Tongue (tissue), 1 donor: ENCODE measurements at regions not wholly inside any gene's neighbourhood (a gene's known extent, or its start where the extent isn't known, plus 50 kb on each side); places are given as distances from the start of the nearest gene placed in this dataset.
A peak's percentile ranks its signal among the peaks of the same experiment; 100 is the strongest.

Experiments used
- DNase-seq: peaks from one replicate; pipeline ENCODE4 v3.0.0-alpha.2; 2015

GRCh38 chr2:51219468-51219867 is 187.5 kb upstream of the NRXN1 start:
- no peak for DNase-seq

DNA sequence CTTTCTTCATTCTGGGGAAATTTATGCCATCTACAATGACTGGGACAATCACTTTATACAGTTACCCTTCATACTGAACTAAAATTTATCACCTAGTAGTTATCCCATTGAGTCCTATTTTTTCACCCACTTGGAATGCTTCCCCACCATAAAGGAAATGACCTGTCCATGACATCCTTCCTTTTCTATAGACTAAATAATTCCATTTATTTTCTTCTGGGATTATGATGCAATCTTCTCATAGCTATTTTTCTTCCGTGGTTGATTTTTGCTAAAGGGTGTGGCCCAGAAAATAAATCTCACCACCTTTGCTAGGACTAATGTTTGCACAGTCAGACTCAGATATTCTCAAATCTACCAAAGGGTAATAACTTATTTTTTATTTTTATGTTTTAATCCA is 186.1 kb upstream of the NRXN1 start:
- no peak for DNase-seq

GRCh38 chr2:51213826-51214225 is 181.9 kb upstream of the NRXN1 start:
- no peak for DNase-seq

DNA sequence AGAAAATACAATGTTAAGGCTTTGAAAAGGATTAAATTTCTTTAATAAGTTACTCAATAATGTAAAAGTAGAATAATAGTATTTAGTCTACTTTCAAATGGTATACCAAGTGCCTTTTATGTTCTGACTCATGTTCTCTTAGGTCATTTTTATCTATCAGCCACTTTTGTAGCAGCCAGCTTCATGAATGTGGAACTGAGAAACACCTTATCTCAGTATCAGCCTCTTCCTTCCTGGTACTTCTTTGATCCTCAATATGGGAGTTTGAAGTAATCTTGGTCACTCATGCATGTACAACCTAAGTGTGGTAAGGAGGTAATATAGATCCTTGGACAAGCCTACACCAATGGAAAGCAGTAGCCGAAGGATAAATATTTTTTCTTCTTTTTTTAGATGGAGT is 180.4 kb upstream of the NRXN1 start:
- DNase-seq: no peak

- DNase-seq: no peak
Observed at GRCh38 chr2:51208521-51208920, 176.6 kb upstream of the NRXN1 start.

- DNase-seq: no peak
Observed at GRCh38 chr2:51201295-51201694, 169.4 kb upstream of the NRXN1 start.

DNA sequence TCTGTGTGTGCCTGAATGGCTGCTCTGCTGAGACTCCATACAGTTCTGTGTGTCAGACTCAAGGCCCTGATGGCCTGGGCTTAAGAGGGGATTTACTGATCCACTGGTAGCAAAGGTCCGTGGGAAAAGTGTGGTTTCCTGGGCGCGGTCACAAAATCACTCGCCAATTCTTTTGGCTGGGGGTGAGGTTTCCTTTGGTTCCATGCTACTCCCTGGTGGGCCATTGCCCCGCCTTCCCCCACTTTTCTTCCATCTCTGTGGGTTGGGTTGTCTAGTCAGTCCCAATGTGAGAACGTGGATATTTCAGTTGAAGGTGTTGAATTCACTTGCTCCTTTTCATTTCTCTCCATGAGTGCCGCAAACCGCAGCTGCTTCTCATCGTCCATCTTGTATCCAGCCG is 162.7 kb upstream of the NRXN1 start:
- no peak for DNase-seq

DNA sequence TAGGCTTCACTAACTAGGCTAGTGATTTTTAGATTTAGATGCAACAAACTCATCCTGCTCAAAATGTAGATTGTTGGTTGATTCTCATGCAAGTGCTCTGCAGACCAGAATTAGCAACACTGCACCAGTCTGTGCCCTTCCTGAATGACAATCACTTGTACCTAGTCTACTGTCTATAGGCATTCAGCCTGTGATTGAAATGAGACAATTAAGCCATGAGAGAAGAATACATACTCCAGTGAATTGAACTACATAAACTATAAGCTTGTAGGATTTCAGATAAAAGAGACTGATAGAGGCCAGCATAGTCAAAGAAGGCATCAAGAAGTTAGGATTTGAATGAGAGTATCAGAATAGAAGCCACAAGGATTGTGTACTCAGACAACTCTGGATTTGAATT is 138.3 kb upstream of the NRXN1 start:
- DNase-seq: no peak

DNA sequence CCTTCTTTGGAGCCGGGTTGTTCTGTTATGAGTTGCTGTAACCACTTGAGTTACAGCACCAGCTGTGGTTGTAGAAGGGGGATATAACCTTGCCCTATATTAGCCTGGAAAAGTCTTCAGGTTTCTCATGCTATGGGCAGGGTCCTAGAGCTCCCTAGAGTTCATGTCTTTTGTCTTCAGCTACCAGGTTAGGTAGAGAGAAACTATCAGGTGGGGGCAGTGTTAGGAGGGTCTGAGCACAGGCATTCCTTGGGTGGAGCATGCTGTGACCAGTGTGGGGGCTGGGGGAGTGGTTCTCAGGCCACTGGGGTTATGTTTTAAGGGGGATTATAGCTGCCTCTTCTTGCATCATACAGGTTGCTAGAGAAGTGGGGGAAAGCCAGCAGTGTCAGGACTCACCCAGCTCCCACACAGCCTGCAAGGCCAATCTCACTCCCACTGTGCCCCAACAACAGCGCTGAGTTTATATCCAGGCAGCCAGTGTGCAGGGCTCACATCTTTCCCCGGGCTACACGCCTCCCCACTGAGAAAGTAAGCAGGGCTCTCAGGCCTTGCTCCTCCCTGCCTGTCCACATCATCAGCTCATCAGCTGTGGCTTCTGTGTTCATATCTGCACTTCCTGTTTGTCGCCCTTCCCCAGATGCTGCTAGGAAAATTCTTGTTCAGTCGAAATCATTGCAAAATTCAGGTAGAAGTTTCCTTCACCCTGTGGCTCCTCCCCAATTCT is 133.8 kb upstream of the NRXN1 start:
- DNase-seq: no peak

DNA sequence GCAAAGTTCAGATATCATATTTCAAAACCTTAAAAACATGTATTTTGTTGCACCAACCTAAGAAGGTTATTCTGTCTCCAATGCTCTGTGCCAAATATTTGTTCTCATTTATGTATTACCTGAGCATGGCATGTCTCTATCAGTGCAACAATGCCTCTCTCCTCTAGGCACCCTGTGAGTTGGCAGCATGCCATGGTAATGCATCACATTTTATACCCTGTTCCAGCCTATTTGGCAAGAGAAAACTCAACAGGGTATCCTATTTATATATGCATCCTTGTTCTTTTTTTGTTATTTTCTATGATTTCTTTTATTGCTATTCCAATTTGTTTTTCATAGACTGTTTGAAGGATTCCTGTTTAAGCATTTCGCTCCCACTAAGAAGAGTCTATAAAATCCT is 126.3 kb upstream of the NRXN1 start:
- peak; percentile 8 for DNase-seq

DNA sequence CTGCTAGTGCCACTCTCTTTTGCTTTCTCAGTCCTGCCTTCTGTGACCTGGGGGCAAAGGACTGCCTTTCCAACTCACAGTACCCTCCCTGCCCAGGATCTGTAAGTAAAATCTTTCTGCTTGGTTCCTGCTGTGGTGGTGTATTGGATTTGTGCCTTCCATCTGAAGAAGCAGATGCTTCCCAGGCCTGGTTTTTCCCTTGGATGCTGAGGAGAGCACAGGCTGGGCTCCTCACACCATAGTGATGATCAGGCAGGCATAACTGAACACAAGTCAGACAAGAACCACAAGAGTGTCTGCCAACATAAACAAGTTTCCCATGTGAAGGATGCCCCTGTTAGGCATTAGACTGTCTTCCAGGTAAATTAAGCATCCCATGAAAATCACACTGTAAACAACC is 121.3 kb upstream of the NRXN1 start:
- DNase-seq: no peak

- DNase-seq: no peak
Observed at GRCh38 chr2:51151490-51152140, 119.7 kb upstream of the NRXN1 start.

DNA sequence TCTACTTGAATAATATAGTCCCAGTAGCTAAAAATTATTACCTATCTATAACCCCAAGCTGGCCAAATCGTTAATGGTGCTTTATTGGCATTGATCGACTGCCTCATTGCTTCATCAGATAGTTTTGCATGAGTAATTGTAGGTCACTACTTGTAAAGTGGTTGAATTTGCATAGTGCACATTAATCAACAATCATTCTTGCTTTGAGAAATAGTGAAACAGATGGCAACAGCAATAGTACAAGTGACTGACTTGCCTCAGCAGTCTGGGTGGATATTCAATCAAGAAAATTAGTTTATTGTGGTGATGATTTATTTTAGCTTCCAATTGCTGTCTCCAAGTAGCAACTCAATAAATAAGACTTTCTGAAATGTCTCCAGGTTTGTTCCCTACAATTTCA is 117.8 kb upstream of the NRXN1 start:
- no peak for DNase-seq

- no peak for DNase-seq
Observed at GRCh38 chr2:51145761-51146160, 113.8 kb upstream of the NRXN1 start.

DNA sequence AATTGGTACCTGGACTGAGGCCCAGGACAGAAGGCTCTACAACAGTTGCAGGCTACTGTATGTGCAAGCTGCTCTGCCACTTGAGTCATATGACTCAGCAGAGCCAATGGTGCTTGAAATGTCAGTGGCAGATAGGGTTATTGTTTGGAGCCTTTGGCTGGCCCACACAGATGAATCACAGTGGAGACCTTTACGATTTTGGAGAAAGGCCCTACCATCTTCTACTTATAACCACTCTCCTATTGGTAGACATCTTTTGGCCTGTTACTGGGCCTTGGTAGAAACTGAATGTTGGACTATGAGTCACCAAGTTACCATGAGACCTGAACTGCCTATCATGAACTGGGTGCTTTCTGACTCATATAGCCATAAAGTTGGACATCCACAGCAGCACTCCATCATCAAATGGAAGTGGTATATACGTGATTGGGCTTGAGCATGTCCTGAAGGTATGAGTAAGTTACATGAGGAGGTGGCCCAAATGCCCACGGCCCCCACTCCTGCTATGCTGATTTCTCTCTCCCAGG is 88.9 kb upstream of the NRXN1 start:
- no peak for DNase-seq

DNA sequence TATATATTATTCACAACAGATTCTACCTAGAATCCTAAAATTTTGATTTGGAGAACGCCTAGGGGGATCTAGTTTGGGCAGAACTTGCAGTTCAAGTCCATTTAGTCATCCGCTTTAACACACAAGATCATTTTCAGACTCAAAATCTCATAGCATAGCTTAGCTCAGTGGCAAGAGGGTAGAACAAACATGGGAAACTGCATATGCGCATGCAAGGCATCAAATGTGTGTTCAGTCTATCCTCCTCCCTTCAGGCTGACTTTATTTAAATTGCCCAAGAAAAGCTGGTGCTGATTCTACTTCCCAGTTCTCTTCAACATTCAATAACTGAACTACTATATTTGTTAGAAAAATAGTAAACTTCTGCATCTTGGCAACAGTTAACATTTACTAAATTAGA is 79.6 kb upstream of the NRXN1 start:
- DNase-seq: no peak

DNA sequence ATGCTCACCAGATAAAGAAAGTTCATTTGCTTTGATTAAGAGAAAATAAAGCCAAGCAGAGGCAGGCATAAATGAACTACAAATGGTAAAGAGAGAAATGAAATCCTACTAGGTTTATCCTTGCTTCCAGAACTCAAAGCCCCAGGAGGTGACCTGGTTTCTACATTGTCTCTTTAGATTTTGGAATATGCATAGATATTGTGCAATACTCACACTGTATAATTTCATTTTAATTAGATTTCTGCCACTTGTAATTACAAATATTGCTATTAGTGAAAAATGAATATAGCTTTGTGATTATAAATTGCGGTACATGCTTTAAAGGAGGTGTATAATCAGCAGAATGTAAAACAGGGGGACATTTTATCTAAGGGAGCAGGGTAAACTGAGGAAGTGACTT is 76.9 kb upstream of the NRXN1 start:
- DNase-seq: no peak

- no peak for DNase-seq
Observed at GRCh38 chr2:51107841-51108240, 75.9 kb upstream of the NRXN1 start.

DNA sequence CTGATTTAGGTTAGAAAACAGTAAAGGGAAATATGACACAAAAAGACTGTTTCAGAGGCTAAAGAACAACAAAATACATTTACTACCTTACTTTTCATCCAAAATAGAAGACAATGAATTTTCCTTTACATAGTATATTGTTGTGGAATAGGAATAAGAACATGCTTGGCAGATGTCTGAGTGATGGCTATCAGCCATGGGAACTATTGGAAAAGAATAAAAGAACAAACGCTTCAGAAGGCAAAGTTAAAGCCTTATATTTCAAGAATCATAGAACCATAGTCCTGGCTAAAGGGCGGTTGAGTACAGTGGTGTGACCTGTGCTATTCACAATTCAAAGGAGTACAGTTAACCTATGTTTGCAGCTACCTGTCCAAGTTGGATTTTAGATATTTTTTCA is 73.9 kb upstream of the NRXN1 start:
- no peak for DNase-seq

DNA sequence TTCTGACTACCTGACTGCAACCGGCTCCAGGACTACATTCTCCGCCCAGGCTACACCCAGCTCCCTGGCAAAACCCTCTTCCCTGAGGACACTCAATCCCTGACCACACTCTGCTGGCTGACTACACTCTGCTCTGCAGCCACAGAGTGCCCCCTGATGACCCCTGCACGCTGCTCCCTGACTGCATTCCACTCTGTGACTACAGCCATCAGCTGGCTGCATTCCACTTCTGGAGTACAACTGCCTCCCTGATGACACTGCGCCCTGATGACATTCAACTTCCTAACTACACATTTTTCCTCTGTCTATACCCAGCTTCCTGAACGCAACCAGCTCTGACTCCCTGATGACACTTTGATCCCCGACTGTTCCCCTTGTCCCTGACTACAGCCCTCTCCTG is 71.3 kb upstream of the NRXN1 start:
- DNase-seq: peak; percentile 32

DNA sequence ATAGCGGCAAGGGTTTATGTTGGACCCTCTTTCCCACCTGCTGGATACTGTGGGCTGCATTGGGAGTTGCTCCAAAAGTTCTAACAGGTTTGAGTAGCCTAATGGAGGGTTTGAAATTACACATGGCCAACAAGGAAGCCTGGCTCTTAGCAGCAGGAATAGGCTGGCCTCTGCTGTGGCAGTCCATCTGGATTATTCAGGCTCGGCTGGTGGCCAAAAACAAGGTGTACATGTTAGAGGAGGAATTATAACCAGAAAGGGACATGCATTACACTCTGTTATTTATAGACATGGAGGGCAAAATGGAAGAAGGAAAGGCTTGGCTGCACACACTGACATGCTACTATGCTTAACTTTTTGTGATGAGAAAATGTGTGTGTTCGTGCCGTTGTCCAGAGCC is 61.1 kb upstream of the NRXN1 start:
- no peak for DNase-seq

DNA sequence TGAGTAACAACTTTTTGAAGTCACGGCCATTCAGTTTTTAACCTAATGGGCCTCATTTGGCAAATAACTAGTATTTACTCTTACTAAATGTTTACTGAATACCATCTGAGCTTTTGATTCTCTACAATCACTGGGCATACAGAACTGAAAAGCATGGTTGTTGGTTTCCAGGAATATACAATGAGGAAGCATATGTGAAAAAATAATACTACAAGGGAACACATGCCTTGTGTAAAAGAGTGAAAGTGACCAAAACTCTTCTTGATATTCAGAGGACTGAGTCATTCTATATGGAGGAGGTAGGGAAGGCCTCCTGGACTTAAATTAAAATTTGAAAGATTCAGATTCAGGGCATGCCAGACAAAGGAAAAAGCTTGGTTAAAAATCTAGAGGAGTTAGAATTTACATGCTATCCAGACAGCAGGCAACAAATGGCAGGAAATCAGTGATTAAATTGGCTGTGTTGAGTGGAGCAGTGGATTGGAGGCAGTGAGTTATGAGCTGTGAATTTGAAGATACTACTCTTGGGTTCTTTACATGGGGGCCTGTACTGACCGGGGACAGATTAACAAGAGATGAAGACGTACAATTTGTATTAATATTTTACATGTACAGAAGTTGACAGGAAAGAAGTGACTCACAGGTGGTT is 53.6 kb upstream of the NRXN1 start:
- DNase-seq: no peak

DNA sequence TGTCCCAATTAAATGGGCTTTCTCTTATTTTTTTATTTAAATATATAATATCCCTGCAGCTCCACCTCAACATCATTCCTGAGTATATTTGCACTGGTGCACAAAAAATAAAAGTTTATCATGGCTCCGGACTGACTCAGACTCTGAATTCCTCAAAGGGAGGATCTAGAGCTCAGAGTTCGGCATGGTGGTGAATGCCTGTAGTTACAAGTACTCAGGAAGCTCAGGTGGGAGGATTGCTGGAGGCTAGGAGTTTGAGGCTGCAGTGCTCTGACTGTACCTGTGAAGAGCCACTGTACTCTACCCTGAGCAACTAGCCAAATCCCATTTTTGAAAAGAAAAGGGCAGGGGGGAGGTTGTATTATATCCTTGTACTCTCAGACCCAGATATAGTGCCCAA is 52.8 kb upstream of the NRXN1 start:
- no peak for DNase-seq
